ENCODE measurements at regions not wholly inside any gene's neighbourhood (a gene's known extent, or its start where the extent isn't known, plus 50 kb on each side); places are given as distances from the start of the nearest gene placed in this dataset.

DNA sequence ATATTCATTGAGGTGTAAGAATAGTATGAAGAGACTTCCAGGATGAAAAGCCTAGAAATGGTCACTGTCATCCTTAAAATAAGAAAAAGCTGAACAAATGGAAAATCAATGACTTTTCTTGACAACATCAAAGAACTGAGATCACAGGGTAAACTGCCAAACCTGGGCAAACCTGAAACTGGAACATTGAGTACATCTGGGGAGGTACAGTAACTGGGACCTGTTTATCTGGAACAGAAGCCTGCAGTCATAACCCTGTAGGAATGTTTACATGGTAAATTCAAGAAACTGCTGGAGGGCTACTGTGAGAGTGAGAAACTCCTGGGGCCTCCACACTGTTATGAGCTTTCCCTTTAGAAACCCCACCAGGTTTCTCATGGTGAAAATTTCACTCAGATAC lies 130.1 kb upstream of the PIRT start:
- TF ChIP-seq, protein P1, sequence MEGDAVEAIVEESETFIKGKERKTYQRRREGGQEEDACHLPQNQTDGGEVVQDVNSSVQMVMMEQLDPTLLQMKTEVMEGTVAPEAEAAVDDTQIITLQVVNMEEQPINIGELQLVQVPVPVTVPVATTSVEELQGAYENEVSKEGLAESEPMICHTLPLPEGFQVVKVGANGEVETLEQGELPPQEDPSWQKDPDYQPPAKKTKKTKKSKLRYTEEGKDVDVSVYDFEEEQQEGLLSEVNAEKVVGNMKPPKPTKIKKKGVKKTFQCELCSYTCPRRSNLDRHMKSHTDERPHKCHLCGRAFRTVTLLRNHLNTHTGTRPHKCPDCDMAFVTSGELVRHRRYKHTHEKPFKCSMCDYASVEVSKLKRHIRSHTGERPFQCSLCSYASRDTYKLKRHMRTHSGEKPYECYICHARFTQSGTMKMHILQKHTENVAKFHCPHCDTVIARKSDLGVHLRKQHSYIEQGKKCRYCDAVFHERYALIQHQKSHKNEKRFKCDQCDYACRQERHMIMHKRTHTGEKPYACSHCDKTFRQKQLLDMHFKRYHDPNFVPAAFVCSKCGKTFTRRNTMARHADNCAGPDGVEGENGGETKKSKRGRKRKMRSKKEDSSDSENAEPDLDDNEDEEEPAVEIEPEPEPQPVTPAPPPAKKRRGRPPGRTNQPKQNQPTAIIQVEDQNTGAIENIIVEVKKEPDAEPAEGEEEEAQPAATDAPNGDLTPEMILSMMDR (IDR thresholded peaks at IDR 0.05; ENCODE audit: insufficient read depth, low read depth, low read length), result no peak
- no peak for TF ChIP-seq EZH2 (IDR thresholded peaks at IDR 0.05; ENCODE audit: insufficient read depth, low read length)
